ENCODE measurements at regions not wholly inside any gene's neighbourhood (a gene's known extent, or its start where the extent isn't known, plus 50 kb on each side); places are given as distances from the start of the nearest gene placed in this dataset.

GRCh38 chr9:115650768-115651167 is 502.8 kb upstream of the PAPPA start:
- H3K27ac ChIP-seq (ENCODE audit: low read length) = no peak overlapping the region

DNA sequence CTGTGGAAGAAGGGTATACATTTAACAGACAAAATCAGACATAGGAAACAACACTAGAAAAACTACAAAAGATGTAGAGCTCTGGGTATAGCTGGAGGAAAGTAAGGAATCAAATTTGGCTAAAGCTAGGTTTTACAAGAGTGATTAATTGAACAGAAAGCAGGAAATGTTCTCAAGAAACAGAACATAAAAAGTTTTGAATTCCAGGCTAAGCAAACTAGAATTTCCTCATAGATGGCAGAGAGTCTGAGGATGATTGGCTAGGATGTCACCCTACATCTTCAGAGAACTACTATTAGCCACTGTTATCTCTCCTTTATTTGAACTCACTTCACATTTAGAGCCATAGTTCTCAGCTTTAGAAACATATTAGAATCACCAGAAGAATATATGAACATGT is 502.1 kb upstream of the PAPPA start:
- no peak for DNase-seq (ENCODE audit: low read depth, low spot score)
- Histone ChIP-seq H3K36me3 (ENCODE audit: control insufficient read depth, insufficient read depth, low read length) (no peaks in the 10 kb centered on the region), H3K4me3 (ENCODE audit: low read depth in 2 of 2, low read length in 2 of 2) (no peak overlapping the region), H3K27ac (ENCODE audit: low read length) (no peak overlapping the region; the same call in 1 of the 2 replicates), H3K4me1 (ENCODE audit: control insufficient read depth, insufficient read depth, low read length) (no peaks in the 10 kb centered on the region), H3K9me3 (ENCODE audit: control insufficient read depth, insufficient read depth, low read depth, low read length) (no peaks in the 10 kb centered on the region), H3K27me3 (ENCODE audit: control insufficient read depth, insufficient read depth, low read length) (no peaks in the 10 kb centered on the region)
- in situ Hi-C loops (cut with HindIII; ENCODE audit: low pct_unique_long_range_greater_than_20kb, low sequenced_read_pairs) (no loop called here), intact Hi-C loops (cut with micrococcal nuclease; ENCODE audit: unreplicated experiment) (no loop called here)
- TF ChIP-seq POLR2AphosphoS5 (IDR thresholded peaks at IDR 0.05; ENCODE audit: low read depth, low read length) = no peak
- no peak for TF ChIP-seq TCF7L2 (IDR thresholded peaks at IDR 0.05; ENCODE audit: low read depth, low read length)
- no peak for TF ChIP-seq SIN3A (IDR thresholded peaks at IDR 0.05; ENCODE audit: borderline replicate concordance, insufficient read depth, low read depth, low read length)
- TF ChIP-seq, protein P1, sequence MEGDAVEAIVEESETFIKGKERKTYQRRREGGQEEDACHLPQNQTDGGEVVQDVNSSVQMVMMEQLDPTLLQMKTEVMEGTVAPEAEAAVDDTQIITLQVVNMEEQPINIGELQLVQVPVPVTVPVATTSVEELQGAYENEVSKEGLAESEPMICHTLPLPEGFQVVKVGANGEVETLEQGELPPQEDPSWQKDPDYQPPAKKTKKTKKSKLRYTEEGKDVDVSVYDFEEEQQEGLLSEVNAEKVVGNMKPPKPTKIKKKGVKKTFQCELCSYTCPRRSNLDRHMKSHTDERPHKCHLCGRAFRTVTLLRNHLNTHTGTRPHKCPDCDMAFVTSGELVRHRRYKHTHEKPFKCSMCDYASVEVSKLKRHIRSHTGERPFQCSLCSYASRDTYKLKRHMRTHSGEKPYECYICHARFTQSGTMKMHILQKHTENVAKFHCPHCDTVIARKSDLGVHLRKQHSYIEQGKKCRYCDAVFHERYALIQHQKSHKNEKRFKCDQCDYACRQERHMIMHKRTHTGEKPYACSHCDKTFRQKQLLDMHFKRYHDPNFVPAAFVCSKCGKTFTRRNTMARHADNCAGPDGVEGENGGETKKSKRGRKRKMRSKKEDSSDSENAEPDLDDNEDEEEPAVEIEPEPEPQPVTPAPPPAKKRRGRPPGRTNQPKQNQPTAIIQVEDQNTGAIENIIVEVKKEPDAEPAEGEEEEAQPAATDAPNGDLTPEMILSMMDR (IDR thresholded peaks at IDR 0.05) = no peak
- TF ChIP-seq, protein P2, sequence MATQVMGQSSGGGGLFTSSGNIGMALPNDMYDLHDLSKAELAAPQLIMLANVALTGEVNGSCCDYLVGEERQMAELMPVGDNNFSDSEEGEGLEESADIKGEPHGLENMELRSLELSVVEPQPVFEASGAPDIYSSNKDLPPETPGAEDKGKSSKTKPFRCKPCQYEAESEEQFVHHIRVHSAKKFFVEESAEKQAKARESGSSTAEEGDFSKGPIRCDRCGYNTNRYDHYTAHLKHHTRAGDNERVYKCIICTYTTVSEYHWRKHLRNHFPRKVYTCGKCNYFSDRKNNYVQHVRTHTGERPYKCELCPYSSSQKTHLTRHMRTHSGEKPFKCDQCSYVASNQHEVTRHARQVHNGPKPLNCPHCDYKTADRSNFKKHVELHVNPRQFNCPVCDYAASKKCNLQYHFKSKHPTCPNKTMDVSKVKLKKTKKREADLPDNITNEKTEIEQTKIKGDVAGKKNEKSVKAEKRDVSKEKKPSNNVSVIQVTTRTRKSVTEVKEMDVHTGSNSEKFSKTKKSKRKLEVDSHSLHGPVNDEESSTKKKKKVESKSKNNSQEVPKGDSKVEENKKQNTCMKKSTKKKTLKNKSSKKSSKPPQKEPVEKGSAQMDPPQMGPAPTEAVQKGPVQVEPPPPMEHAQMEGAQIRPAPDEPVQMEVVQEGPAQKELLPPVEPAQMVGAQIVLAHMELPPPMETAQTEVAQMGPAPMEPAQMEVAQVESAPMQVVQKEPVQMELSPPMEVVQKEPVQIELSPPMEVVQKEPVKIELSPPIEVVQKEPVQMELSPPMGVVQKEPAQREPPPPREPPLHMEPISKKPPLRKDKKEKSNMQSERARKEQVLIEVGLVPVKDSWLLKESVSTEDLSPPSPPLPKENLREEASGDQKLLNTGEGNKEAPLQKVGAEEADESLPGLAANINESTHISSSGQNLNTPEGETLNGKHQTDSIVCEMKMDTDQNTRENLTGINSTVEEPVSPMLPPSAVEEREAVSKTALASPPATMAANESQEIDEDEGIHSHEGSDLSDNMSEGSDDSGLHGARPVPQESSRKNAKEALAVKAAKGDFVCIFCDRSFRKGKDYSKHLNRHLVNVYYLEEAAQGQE (IDR thresholded peaks at IDR 0.05; ENCODE audit: insufficient read depth in 1 of 2, low read depth in 2 of 2, low read length in 1 of 2) = no peak
- BruUV-seq (replicated peaks) = no TSS peak
- CTCF ChIA-PET = no interaction called here
- no peak for ATAC-seq
- POLR2A ChIA-PET = no interaction called here

More at GRCh38 chr9:115650768-115651167, 502.8 kb upstream of the PAPPA start:
- in situ Hi-C loops (cut with HindIII; ENCODE audit: low pct_unique_long_range_greater_than_20kb, low sequenced_read_pairs) (no loop called here), intact Hi-C loops (cut with micrococcal nuclease; ENCODE audit: unreplicated experiment) (no loop called here)
- no TSS peak for BruUV-seq (replicated peaks)
- H3K36me3 ChIP-seq (ENCODE audit: control insufficient read depth, insufficient read depth, low read length) = no peaks in the 10 kb centered on the region
- TF ChIP-seq, protein P1 (IDR thresholded peaks at IDR 0.05) = no peak
- TF ChIP-seq SIN3A (IDR thresholded peaks at IDR 0.05; ENCODE audit: borderline replicate concordance, insufficient read depth, low read depth, low read length) (no peak), TCF7L2 (IDR thresholded peaks at IDR 0.05; ENCODE audit: low read depth, low read length) (no peak), POLR2AphosphoS5 (IDR thresholded peaks at IDR 0.05; ENCODE audit: low read depth, low read length) (no peak)
- TF ChIP-seq, protein P2 (IDR thresholded peaks at IDR 0.05; ENCODE audit: insufficient read depth in 1 of 2, low read depth in 2 of 2, low read length in 1 of 2) = no peak
- DNase-seq (ENCODE audit: low read depth, low spot score) (no peak), ATAC-seq (no peak)
- H3K4me1 ChIP-seq (ENCODE audit: control insufficient read depth, insufficient read depth, low read length) = no peaks in the 10 kb centered on the region
- H3K4me3 ChIP-seq (ENCODE audit: low read depth in 2 of 2, low read length in 2 of 2) = no peak overlapping the region
- ChIA-PET POLR2A (no interaction called here), CTCF (no interaction called here)
- H3K9me3 ChIP-seq (ENCODE audit: control insufficient read depth, insufficient read depth, low read depth, low read length) = no peaks in the 10 kb centered on the region
- H3K27me3 ChIP-seq (ENCODE audit: control insufficient read depth, insufficient read depth, low read length) = no peaks in the 10 kb centered on the region
